Esophagus squamous epithelium (tissue), 4 donors: ENCODE measurements at regions not wholly inside any gene's neighbourhood (a gene's known extent, or its start where the extent isn't known, plus 50 kb on each side); places are given as distances from the start of the nearest gene placed in this dataset.

Experiments used
- POLR2A ChIP-seq, 4 donors: fragments of 450-650 bp; IDR thresholded peaks; one replicate each; pipeline ENCODE4 v1.6.1; 2017; ENCODE audit warnings: antibody characterized with exemption in 4 of 4, mild to moderate bottlenecking in 4 of 4, moderate library complexity in 3 of 4
- TF ChIP-seq, protein P1 (sequence below), 6 experiments: fragments of 450-650 bp in 4 of 6; fragments of 200-600 bp in 2 of 6; sonication (generic) in 2 of 6; IDR thresholded peaks; one replicate each; pipeline ENCODE4 v1.5.1; 2016 to 2019; ENCODE audit warnings: antibody characterized with exemption in 6 of 6, mild to moderate bottlenecking in 4 of 6, moderate library complexity in 4 of 6

DNA sequence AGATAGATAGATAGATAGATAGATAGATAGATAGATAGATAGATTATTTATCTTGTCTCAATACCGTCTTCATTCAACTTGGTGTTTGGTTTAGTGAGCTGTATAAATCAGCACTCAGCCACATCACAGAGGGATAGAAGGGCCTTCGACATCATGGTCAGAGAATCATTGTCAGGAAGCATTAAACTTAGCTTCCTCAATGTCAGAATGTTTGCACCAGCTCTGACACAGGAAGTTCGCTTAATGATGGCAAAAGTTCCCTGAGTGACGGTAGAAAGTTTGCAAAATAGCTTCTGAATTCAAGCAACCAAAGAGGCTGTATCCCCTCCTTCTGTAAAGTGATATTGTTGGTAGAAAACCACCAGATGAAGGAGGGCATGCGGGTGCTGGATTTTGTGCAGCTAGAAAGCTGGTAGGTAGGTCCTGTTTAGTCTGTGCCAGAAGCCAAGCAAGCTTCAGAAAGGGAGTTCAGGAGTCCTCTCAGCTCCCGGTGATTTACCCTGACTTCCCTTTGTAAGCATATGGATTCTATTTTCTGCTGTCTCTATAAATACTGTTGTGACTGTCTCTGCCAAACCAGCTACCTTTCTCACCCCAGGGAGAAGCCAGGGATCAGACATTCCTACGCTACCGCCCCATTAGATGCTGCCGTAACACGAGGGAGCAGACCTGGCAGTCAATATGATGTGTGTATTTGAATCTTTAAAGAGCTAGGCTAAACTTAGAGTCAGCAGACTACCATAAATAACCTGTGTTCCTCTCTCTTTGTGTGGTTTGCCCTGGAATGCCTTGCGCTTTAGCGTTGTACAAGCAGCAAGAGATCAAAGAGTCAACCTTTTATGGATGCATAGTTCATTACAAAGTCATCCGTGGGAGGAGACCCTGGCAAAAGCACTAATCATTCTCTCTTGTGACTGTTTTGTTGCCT lies 200.5 kb upstream of the KIAA1217 start:
- TF ChIP-seq, protein P1, sequence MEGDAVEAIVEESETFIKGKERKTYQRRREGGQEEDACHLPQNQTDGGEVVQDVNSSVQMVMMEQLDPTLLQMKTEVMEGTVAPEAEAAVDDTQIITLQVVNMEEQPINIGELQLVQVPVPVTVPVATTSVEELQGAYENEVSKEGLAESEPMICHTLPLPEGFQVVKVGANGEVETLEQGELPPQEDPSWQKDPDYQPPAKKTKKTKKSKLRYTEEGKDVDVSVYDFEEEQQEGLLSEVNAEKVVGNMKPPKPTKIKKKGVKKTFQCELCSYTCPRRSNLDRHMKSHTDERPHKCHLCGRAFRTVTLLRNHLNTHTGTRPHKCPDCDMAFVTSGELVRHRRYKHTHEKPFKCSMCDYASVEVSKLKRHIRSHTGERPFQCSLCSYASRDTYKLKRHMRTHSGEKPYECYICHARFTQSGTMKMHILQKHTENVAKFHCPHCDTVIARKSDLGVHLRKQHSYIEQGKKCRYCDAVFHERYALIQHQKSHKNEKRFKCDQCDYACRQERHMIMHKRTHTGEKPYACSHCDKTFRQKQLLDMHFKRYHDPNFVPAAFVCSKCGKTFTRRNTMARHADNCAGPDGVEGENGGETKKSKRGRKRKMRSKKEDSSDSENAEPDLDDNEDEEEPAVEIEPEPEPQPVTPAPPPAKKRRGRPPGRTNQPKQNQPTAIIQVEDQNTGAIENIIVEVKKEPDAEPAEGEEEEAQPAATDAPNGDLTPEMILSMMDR (IDR thresholded peaks at IDR 0.05) = no peak
- no peak for TF ChIP-seq POLR2A (IDR thresholded peaks at IDR 0.05)
